PC-3 (cell line): ENCODE measurements at regions not wholly inside any gene's neighbourhood (a gene's known extent, or its start where the extent isn't known, plus 50 kb on each side); places are given as distances from the start of the nearest gene placed in this dataset.

Source experiments
- EZH2 ChIP-seq: fragments of 300-600 bp; sonication (generic); IDR thresholded peaks from one replicate; pipeline ENCODE4 v1.6.1; 2017; ENCODE audit warnings: antibody characterized with exemption, mild to moderate bottlenecking, low read length; ENCODE audit not compliant: unreplicated experiment
- EZH2phosphoT487 ChIP-seq: fragments of 300-600 bp; sonication (generic); IDR thresholded peaks from 2 replicates; pipeline ENCODE4 v1.6.1; 2018; ENCODE audit warnings: mild to moderate bottlenecking, antibody characterized with exemption, low read length, borderline replicate concordance
- TF ChIP-seq, protein P1 (sequence below): fragments of 300-600 bp; sonication (generic); conservative IDR thresholded peaks from 2 replicates; pipeline ENCODE4 v1.5.1; 2017; ENCODE audit warnings: antibody characterized with exemption, low read depth, mild to moderate bottlenecking, low read length

DNA sequence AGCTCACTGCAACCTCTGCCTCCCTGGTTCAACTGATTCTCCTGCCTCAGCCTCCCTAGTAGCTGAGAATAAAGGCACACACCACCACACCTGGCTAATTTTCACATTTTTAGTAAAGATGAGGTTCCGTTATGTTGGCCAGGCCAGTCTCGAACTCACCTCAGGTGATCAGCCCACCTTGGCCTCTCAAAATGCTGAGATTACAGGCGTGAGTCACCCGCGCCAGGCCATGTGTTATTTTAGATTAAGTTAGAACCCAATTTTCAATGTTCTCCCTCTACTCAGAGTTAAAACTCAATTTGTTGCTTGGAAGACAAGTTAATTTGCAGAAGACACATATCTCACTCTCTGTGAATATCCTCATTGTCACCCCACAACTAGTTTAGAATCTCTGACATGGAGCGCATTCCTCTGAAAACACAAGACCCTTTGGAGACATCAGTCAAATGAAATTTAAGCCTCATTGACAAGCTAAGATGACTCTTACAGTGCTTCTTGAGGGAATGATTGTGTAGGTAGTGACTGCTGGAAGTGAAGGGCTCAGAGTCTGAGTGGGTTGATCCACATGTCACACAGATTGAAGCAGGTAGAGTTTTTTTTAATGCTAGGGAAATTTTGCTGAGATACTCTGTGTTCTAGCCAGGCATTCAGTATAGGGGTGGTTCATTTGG lies 60.6 kb upstream of the FRMD4B start:
- TF ChIP-seq, protein P1, sequence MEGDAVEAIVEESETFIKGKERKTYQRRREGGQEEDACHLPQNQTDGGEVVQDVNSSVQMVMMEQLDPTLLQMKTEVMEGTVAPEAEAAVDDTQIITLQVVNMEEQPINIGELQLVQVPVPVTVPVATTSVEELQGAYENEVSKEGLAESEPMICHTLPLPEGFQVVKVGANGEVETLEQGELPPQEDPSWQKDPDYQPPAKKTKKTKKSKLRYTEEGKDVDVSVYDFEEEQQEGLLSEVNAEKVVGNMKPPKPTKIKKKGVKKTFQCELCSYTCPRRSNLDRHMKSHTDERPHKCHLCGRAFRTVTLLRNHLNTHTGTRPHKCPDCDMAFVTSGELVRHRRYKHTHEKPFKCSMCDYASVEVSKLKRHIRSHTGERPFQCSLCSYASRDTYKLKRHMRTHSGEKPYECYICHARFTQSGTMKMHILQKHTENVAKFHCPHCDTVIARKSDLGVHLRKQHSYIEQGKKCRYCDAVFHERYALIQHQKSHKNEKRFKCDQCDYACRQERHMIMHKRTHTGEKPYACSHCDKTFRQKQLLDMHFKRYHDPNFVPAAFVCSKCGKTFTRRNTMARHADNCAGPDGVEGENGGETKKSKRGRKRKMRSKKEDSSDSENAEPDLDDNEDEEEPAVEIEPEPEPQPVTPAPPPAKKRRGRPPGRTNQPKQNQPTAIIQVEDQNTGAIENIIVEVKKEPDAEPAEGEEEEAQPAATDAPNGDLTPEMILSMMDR, result no peak
- no peak for TF ChIP-seq EZH2
- TF ChIP-seq EZH2phosphoT487, result no peak
